DMS 273 treated with DMSO at 0.1 percent for 48 hours (cell line): ENCODE measurements at regions not wholly inside any gene's neighbourhood (a gene's known extent, or its start where the extent isn't known, plus 50 kb on each side); places are given as distances from the start of the nearest gene placed in this dataset.

Experiments used
- DNase-seq: peaks from one replicate; lab custom pipeline; 2025; lab: John Stamatoyannopoulos, UW

DNA sequence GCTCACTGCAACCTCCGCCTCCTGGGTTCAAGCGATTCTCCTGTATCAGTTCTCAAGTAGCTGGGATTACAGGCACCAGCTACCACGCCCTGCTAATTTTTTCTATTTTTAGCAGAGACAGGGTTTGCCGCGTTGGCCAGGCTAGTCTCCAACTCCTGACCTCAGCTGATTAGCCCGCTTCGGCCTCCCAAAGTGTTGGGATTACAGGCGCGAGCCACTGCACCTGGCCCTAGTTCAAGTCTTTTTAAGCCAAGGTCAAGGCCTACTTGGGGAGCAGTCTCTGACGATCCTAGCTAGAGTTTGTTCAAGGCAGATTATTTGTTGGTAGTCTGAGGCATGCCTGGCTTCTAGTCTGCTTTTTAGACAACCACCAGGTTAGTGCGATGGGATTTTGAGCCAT lies 709.5 kb upstream of the COBL start:
- no peak for DNase-seq

DNA sequence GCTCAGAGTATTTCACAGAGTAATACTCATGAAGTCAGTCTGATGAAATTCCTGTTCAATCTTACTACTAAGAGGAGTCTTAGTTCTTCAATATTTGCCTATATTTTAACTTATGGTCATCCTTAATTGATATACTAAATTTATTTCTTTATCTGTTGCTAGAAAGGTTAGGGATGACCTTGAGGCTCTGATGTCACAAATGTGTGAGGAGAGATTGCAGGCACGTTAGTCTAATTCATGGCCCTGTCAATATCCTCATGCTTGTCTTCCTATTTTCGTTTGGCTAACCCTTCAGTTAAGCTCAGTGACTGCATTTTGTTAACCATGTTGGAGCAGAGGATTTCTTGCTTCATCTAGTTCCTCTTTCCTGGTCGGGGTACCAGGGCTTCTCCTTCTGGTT lies 704.7 kb upstream of the COBL start:
- no peak for DNase-seq

DNA sequence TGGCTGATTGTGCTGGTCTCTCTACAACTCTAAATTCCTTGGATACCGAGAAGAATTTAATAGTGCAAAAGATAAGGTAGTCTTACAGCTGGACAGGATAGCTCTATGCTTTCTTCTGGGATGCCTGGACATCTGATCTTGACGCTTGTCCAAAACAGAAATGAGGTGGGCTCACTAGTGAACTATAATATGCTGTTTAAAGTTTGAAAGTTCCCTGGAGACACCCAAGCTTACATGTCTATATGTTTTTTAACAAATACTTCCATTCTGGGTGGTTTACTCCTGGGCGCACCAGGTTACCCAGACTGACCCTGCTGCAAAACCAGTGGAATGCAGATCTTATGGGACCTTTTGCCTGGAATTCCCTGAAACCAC lies 702.1 kb upstream of the COBL start:
- no peak for DNase-seq

DNA sequence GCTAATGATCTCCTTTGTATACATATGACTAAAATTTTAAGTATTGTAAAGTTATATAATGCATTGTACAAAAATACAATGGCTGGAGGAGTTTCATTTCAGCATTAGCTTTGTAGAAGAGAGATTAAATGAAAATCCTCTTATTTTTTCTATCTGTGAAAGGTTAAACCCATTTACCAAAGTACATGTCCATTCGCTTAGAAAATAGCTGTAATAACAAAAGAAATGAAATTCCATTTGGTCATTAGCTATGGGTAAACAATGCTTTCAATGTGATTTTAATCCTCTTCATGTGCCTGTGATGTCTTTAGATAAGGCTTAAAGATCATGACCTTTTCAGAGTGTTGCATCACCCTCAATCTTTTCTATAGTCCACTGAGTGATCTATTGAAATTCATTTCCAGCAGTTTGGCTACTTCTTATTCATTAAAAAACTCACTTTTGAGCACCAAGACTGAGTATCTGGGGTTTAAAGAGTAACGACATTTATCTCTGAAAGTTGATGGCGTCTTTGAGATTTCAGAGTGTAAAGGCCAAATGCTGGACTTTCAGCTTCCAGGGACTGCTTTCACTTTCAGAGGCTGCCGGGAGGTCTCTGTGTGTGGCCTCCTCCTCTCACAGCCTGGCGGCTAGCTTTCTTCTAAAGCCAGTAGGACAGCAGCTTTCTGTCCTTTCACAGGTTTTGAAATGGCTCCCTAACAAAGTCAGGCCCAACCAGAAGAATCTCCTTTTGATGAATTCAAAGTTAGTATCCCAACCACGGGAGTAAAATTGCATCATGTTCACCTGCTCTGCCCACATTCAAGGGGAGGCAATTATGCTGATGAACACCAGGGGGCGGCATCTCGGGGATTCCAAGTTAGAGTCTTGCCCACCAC lies 701.4 kb upstream of the COBL start:
- DNase-seq, result no peak

DNA sequence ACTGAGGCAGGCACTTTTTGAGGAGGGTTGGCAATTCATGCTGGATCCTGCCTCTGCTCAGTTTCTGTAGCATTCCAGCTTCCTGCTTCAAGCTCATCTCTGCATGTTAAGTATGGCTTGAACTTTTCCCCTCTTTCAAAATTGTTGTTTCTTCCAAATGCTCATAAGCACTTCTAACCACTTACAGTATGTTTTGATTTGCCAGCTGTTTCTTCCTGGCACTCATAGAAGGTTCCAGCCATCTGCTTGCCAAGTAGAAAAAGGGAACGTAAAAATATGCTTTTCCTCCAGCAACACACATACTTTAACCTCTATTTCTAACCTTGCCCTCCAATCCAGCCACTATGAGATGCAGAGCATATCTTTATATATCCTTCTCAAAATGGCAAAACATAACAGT lies 692.6 kb upstream of the COBL start:
- DNase-seq, result no peak

DNA sequence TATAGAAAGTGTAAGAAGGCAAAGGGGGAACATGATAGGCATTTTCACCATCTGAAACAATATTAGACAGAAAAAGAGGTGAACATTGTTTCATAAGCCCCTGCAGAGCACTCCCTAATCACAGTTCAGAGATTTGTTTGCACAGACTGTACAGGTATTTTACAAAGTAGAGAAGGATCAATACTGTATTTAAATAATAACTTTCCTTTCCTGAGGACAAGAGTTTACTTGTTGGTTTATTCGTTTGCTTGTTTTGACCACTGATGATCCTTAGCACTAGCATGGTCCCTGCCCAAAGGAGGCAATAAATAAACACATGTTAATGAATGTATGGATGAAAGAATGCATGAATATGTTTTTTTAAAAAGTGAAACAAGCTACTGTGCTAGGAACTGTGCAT lies 690.1 kb upstream of the COBL start:
- no peak for DNase-seq

DNA sequence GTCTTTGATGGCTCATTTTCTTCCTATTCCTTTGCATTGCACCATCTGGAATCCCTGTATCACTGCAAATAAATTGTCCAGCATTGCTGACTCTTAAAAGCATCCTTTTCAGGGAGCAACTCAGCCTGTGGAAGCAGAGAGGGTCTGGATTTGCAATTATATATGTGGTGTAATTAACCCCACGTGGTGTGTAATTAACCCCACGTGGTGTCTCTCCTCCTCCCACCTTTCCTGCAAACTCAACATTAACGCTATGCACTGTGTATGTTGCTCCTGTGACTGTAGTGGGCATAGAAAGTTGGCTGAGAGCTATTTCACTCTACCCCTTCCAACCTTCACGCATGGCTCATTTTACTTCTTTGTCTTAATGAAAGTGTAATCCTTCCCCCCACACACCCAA lies 689.0 kb upstream of the COBL start:
- no peak for DNase-seq

DNA sequence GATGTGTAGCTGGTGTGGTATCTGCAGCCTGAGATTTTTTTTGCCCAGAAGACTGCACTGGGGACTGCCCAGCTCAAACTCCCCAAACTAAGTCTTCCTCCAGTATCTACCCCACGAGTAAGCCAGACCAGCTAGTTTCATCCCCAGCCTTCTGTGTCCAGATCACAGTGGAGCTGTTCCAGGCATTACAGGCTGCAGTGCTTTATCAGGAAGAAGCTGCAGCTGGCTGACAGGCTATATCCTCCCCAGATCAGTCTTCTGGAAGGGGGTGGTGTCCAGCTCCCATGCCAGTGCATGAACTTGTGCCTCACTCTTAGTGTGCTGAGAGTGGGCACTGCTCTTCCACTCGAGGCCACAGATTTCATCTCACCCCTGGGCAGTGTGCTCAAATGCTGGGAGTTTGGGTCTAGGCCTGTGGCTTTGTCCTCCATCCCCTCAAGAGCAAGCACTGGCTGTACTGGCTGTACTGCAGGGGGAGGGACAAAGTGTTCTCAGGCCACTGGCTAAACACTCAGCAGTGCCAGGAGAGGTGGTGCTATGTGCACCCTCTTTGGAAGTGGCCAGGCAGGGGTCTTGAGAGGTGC lies 679.1 kb upstream of the COBL start:
- DNase-seq, result no peak

DNA sequence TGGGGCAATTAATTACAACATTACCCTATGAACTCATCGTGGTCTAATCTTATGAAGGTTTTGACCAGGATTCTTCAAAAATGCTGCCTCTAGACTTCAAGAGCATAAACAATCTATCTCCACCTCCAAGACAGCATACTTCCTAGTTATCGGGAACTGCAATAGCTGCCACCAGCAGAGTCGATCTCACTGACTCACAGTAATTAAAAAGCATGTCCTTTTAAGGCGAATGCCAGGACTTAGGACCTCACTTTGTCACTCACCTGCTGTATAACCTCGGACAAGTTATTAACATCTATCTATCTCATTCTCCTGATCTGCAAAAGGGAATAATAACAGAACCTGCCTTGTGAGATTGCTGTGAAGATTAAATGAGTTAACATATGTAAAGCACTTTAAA lies 666.0 kb upstream of the COBL start:
- DNase-seq, result no peak

DNA sequence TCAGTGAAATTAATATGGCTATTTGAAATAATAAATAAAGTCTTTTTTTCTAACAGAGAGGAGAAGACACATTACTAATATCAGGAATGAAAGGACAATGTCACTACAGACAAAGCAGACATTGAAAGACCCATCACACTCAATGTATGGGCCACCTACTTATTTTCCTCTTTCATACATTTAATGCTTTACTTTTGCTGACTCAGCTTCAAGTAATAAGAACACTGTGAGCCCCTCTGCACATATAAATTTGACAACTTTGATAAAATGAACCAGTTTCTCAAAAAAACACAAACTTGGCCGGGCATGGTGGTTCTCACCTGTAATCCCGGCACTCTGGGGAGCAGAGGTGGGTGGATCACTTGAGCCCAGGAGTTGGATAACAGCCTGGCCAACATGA lies 664.2 kb upstream of the COBL start:
- no peak for DNase-seq

DNA sequence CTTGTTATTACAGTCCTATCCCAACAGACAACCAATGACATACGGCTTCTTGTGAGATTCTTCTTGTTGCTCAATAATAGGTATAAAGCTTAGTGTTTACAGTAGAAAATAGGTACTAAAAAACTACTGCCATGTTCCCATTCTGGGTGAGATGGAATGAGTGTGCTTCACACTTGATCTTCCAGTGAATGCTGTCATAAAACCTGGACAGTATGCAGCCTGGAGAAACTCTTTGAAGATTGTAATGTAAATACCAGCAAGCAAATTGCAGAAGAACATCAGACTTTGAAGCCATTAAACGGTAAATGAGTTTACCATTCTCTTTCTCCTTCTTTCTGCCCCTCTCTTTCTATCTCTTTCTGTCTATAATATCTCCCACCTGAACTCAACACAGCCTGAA lies 663.7 kb upstream of the COBL start:
- DNase-seq, result no peak

DNA sequence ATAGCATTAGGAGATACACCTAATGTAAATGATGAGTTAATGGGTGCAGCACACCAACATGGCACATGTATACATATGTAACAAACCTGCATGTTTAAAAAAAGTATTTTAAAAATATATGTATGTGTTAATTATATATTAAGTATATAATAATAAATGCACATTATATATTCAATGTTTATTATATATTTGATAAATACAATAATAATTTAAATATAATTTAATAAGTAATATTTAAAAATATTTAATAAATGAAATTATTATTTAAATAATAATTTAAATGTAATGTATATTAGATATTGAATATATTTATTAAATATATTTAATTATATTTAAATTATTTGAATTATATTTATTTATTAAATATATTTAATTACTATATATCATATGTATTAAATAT lies 661.3 kb upstream of the COBL start:
- DNase-seq, result no peak

DNA sequence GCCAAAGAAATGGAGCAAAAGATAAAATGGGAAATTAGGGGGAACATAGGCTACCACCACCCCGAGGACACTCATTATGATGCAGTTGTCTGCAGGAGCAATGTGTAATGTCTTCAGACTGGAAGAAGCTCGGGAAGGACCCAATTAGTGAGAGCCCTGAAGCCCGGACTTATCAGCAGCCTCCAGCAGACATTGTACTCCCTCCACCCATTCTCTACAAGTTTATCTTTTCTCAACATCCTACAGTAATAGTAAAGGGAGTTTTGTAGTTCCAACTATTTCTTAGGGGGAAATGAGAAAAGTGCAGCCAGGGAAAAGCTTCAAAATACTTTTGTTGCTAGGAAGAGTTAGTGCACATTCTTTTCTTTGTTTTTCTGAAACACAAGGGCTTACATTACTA lies 657.3 kb upstream of the COBL start:
- no peak for DNase-seq

DNA sequence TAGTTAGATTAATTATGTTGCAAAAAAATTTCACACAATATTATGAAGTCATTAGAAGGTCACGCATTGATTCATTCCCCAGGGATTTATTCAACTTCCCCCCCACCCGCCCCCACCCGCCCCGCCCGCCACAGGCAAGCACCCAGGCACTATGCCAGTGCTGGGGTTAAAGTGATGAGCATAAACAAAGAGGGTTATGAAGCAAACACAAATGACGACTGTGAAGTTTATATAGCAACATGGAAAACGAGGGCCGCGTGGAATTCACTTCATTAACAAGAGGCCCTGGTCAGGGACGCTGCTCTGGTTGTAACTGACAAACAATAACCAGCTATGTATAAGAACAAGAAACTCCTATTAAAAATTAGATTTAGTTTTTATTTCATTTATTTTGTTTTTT lies 656.5 kb upstream of the COBL start:
- no peak for DNase-seq

DNA sequence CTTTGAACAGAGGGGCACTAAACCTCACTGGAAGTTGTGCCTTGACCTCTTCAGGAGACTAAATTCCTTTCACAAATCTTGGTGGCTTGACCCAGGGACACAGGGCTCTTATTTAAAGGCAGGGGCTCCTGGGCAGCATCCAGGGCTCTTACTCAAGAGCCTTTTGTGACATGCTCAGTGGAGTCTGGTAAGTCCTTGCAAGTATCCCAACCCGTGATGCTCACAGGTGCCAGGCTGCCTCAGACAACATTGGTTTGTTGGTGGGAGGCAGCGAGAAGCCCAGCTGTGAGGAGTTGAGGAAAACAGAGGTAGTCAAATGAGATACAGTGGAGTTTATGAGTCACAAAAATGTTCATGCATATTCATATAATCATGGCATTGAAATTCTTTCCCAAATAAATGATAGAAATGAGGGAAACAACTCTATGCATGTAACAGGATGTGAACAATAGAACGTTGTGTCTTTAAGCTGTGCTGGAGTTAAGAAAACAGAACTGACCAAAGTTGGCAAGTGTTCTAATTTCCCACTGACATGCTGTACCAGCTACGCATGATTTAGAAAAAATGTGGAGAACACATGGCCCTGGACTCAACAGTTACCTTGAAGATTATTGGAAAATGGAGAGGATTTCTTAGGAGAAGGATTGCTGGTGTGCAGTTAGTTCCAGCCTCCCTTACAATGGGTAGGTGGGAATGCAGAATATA lies 654.5 kb upstream of the COBL start:
- DNase-seq, result no peak

DNA sequence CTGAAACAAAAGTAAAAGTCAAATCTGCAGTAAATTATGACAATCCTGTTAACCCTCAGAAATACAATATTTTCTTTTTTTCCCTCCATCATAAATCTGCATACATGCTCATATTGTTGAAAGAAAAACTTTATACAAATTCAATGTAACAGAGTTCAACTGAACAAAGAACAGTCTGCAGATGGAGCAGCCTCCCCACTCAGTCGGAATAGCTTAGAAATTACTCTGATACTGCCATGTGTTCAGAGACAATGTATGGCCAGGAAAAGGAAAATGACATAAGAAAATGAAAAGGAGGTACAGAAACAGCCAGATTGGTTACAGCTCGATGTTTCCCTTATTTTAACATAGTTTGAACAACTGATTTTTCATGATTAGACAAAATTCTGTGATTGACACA lies 651.9 kb upstream of the COBL start:
- no peak for DNase-seq

DNA sequence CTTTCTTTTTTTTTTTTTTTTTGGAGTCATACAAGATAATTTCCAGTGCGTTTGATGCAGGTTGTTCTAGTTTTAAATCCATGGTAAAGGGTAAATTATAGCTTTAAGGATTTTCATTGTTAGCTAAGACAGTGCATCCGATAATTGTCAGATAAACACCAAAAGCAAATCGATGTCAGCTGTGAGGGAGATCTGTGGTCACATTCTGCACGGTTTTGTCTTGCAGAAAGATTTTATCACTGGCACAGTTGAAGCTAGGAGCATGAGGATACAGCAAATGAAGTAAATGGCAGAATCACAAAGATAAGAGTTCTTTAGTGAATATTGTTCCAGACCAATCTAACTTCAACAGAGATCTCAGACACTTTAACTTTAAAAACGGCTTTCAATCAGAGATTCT lies 648.8 kb upstream of the COBL start:
- no peak for DNase-seq

DNA sequence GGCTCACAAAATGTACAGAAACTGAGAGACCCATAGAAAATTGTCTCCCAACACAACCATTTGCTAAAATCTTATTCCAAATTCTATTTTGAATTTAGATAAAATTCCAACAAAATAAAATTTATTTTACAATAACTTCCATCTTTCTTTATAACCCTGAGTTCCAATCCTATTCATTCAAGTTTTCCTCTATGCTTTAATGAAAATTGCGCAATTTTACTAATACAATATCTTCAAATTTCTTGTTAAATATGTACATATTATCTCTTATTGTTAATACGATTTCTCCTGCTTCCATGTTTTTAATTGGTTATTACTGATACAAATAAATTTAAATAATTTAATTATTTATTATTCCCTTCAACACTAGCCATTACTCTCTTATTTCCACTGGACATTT lies 645.2 kb upstream of the COBL start:
- no peak for DNase-seq

DNA sequence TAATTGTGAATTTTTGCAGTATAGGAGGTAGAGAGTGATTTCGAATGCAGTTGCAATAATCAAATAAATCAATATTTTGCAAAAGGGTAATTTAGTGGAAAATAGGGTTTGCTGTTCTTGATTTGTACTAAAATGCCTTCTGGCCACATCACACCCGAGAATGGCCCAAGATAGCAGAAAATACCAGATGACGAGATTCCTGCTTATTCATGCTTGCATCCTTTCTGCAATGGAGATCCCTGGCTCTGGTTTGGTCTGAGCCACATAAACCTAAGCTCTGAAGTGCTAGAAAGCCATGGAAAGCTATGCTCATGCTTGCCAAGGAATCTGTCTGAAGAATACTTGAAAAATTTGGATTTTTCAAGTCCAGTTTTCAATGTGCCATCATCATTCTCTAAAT lies 634.2 kb upstream of the COBL start:
- no peak for DNase-seq

DNA sequence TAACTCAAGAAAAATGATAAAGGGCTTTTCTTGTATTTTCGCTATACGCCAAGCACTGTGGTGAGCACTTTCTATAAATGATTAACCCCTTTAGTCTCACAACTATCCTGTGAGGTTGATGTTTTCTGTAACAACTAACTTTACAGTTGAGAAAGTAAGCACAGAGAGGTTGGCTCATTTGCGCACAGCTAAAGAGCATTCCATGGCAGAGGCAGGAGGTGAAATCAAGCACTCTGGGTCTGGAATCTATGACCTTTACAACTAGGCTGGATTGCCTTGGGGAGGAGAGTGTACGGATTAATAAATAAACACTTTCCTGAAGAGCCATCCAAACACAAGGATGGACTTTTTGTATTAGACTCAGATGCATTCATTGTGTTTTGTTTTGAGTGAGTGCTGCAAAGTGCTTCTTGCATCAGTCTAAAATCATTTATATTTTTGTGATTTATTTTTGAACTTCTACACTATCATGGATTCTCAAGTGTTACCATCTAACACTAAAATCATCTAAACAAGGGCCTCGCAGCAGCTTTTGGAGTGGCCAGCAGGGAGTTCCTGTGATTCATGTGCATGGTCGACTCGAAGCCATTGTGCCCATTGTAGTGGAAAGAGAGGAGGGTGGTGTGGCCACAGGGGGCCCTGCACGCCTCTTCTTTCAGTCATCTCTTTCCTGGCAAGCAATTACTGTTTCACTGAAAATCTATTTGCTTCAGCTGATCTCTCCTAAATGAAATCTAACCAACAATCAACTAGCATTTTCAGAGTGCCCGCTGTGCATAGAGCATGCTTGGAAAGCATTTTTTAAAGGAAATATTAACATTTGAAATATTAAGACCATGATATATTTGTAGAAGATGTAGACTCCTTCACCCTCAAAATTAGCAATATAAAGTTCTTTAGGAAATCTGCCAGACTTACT lies 633.4 kb upstream of the COBL start:
- no peak for DNase-seq

DNA sequence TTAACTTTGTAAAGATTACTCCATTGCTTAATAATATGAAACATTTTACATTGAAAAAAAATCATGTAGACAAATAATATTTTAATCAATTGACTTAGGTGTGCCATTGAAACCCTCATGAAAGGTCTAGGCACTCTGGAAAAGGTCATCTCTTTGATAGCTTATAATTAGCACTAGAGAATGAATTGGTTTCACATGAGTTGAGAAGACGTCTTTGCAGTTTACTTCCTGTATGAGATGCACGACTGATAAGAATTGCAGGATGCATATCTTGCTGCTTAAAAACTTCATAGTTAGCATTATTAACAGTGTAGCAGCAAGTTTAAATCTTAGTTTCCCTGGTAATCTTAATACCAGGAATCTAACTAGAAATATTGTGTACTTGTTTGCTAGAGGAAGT lies 614.2 kb upstream of the COBL start:
- no peak for DNase-seq

DNA sequence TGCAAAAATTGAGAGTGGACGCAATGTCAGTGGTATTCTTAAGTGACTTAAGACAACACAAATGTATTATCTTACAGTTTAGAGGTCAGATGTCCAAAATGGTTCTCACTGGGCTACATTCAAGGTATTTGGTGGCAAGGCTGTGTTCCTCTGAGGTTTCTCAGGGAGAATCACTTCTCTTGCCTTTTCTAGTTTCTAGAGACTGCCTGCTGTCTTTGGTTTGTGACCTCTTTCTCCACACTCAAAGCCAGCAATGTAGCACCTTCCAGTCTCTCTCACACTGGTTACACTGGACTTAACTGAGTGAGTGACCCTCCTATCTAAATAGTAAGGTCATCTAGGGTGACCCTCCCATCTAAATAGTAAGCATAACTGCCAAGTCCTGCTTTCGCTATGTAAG lies 613.2 kb upstream of the COBL start:
- DNase-seq, result no peak
